GM18505 (cell line): ENCODE measurements at regions not wholly inside any gene's neighbourhood (a gene's known extent, or its start where the extent isn't known, plus 50 kb on each side); places are given as distances from the start of the nearest gene placed in this dataset.

ENCODE experiments used
- ATAC-seq: cut with Tn5 transposase; IDR thresholded peaks from one replicate; pipeline ENCODE4 v1.9.1; 2021; ENCODE audit not compliant: unreplicated experiment
- POLR2A ChIP-seq: IDR thresholded peaks from 4 replicates; pipeline ENCODE4 v1.6.1; 2011; ENCODE audit warnings: borderline replicate concordance; ENCODE audit not compliant: insufficient read depth, insufficient read length; ENCODE audit errors: extremely low read depth

DNA sequence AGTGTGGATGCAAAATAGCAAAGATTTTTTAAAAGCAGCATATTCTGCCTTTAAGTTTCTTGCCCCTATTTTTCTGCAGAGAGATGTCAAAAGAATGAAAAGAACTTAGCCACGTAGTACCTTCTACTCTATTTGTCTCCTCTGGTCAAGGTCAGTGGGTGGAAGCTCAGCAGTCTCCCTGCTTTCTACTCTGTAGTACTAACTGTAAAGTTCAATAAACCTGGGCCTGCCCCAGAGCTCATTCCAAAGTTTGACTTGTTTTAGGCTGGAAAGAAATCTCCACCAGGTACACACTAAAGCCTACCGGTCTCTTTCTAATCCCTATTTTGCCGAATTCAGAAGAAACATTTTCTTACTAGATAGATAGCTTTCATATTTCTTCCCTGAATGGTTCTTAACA, 247.9 kb upstream of the ARHGAP20 start:
- no peak for ATAC-seq
- no peak for TF ChIP-seq POLR2A

DNA sequence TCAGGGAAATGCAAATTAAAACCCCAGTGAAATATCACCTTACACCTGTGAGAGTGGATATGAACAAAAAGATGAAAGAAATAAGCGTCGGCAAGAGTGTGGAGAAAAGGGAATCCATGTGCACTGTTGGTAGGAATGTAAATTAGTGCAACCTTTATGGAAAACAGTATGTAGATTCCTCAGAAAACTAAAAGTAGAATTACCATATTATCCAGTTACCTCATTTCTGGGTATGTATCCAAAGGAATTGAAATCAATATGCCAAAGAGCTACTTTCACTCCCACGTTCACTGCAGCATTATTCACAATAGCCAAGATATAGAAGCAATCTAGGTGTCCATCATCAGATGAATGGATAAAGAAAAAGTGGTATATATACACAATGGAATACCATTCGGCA, 246.0 kb upstream of the ARHGAP20 start:
- ATAC-seq = no peak
- TF ChIP-seq POLR2A = no peak

DNA sequence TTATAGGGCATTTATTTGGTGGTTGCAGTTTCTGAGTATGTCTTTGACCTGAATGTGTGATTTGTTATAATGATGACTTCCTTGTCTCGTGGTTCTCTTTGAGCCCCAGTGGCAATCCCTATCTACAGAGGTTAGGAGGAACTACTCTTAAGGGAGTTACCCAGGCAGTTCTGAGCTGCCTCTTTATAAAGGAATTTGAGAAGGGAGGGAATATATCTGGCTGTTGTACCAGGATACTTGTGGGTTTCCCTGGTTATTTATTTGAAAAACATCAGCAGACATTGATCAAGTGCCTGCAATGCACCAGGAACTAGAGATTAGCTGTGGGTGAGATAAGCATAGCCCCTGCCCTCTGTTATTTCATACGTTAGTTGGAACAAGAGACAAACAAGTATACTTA, 243.5 kb upstream of the ARHGAP20 start:
- no peak for TF ChIP-seq POLR2A
- no peak for ATAC-seq

DNA sequence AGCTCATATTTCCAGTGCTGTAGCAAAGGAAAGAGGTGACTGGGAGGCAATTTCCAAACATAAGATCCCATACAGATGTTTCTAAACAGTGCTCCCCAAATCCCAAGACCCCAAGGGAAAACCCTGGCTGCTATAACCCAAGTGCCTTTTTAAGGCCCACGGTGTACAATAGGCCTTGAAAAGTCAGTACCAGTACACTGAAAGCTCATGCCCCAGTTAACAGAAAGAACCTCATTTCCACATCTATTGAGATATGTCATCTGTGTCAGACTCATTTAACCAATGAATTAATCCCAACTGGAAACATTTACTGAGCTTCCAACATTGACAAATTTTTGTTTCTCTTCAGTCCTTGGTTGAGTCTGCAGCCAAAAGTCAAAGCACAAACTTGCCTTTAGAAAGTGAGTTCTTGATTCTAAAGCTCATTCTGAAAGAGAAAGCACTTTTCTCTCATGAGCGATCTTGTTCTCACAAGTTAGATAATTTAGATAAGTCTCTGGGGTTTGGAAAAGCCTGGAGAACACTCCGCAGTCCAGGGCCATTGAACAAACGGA, 239.8 kb upstream of the ARHGAP20 start:
- no peak for ATAC-seq
- TF ChIP-seq POLR2A = no peak

DNA sequence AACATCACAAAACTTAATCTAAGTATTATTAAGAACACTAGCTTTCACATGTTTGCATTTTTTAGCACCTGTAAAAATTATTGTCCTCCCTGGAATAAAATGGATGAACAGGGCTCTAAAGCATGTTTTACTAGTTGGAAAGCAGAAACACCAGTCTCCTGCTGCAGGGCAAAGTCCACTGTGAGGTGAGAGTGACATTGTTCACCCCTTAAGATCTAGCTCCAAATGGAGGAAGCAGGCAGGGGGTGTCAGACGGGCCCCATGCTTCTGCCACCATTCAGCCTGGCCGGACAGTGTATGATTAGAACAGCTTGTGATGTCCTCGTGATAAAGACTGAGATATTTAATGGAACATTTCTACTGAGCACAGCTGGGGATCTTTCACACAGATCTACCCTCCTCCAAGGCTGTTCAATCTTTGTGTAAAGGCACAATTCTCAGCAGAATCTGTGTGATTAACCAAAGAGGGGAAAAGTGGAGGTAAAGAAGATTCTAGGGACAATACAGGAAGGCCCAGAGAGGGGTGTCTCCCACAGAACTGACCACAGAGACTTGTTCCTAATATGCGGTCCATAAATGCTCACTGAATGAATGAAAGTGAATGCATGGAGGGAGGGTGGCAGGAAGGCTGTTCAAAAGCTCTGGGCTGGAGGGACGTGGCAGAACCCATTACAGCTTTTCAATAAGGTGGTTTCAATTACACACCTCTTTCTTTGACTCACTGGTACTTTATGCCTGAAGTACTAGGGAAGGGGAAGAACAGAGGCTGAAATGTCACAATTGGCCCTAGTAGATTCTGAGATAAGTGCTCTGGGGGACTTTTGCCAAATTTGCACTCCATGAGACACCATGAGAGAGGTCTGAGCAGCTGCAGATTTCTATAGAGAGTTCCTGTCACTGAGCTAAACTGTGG, 239.1 kb upstream of the ARHGAP20 start:
- no peak for ATAC-seq
- TF ChIP-seq POLR2A = no peak

DNA sequence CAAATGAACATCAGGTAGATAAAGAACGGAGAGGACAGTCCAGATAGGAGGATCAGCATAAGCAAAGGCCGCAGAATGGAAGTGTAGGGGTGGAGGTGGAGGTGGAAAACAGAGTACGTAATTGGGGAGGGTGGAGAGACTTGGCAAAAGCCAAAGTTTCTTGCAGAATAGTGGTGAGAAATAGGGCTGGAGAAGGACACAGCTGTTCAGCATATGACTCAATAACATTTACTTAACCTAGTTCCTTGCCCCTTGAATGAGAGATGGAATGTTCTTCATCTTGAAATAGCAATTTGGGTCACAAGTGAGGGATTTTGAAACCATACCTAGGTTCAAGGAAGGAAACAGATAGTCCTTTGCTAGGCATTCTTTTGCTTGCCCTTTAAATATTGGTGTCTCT, 235.9 kb upstream of the ARHGAP20 start:
- no peak for TF ChIP-seq POLR2A
- ATAC-seq = no peak

DNA sequence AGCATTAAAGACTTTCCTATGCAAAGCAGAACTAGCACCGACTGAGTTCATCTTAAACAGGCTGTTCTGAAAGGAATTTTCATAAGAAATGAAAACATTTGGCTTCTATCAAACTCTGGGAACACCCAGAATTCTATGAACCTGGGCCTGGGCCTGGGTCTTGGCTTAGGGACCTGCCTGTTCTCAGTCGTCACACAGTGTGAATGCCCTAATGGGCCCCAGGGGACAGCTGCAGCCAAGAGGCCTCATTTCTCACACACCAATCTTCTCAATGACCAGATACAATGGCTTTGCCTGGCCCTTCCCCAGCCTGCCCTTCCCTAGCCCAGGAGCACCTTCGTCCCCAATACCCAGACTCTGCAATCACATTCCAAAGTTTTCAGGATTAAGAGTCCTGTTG, 234.9 kb upstream of the ARHGAP20 start:
- TF ChIP-seq POLR2A = no peak
- ATAC-seq = no peak

DNA sequence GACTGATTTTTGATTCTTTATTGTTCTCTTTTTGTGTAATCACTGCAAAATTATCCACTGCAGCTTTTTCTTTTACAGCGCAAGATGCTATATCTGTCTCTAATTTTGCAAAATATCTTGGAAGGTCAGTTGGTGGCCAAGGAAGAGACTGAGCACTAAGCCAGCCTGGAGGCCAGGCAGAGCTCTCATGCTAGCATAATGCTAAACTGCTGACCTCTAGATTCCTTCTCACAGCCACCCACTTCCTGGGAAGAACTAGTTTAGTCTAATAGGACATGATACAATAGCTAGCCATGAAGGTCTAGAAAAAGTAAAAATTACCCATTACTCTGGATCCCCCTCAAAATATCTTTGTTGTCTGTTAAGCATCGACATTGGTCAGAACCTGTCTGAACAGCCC, 227.2 kb upstream of the ARHGAP20 start:
- no peak for ATAC-seq
- TF ChIP-seq POLR2A = no peak

DNA sequence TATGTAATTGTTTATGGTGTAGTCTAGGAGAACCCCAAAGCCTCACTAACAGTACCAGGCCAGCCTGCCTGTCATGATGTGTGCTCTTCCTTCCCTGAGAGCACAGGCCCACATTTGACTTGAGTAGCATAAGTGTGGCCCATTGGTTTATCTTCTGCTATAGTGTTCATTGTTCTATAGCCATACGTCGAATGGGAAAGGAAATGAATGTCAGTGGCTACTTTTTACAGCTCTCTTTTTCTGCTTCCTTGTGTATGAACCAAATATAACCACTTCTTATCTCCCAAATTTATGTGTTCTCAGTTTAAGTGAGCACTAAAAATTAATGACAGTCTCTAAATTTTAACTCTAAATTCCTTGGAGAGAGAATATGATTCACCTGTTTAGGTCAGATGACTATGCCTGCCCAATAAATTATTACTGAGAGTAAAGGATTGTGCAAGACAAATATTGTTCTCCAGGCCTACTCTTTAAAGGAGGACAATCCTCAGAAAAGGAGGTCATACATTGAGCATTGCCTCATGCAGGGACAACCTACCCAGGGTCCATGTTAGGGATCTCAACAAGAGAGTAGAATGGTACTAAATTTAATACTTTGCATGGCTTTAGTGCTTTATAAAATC, 222.9 kb upstream of the ARHGAP20 start:
- no peak for TF ChIP-seq POLR2A
- no peak for ATAC-seq

DNA sequence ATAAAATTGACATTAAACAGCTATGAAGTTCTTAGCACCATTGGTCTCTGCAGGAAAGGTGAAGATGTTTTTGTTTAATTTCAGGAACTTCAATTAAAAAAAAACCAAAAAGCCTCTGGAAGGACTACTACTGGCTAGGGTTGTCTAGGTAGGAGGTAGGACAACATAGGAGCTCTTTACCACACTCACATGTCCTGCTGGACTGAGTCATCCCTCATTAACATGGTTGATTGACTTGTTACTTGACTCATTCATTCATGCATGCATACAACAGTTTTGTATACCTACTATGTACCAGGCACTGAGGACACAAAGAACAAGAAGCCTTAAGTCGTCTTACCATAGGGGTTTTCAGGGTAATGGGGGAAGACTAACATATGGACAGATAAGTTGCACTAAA, 216.9 kb upstream of the ARHGAP20 start:
- no peak for ATAC-seq
- no peak for TF ChIP-seq POLR2A

DNA sequence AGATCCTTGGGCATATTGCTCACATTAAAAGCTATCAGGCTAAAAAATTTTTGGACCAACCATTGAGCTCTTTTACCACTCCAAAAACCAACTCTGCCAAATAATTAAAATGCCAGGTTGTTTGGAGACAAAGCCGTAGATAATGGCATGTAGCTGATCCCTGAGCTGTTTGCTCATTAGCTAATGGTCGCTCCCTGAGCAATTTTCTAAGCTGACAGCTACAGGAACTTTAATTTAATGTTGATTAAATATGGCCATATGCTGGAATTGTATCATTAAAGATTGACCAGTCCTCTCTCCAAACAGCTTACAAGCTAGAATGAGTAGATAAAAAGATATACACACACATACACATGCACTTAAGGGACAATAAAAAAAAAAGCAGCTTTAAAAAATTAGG, 216.2 kb upstream of the ARHGAP20 start:
- no peak for TF ChIP-seq POLR2A
- ATAC-seq = no peak

DNA sequence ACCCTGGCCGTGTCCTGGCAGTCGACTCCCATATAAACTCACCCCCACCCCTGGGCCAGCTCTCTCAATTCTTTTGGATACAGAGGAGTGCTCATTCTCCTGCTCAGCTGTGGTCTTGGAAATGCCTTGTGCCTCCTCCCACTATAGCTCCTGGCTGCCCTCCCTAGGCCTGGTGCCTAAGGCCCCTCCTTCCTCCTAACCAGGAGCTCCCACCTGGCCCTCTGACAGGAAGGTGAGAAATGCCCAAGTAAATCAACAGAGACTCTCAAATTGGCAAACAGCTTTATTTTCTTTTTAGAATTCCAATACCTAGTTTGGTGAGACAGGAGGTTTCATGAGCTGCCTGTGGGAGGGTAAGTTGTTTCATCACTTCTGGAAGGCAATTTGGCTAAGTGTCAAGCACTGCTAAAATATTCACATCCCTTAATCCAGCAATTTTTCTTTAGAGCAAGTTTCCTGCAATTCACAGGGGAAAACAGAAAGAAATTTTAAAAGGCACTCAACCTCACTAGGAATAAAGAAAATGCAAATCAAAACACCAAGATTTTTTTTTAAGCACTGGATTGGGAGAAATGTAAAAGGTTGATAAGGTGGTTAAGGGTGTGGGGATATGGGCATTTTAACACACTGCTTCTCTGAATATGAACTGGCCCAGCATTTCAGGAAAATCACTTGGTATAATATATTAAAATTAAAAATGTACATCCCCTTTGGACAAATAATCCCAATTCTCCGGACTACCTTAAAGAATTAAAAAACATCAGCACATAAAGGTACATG, 209.7 kb upstream of the ARHGAP20 start:
- no peak for ATAC-seq
- TF ChIP-seq POLR2A = no peak

DNA sequence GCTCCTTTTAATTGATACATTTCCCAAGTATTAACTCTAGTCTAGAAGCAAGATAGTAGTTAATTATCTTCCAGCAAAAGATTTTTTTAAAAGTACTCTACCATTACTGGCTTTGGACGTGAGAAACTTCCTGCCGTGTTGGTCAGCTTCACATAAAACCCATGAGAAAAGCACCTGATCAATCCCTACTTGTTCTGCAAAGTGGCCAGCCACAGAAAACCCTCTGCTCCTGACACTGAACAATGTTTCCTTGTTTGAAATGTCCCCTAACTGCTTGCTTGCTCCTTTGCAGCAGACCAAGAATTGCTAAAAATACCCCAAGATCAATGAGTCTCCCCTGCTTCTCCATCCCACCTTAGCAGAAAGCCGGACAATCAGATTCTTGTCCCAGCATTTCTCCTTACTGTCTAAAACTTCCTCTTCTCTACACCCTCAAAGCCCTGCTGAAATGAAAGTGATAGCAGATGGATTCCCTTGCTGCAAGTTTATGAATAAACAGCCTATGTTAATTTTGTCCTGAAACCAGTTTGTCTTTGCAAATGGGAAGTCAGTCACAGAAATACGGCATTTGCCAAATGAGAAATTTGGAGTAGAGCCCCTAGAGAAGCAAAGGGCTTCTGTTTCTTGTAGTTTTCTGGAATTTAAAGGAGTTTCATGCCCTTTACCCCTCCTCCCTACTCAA, 207.1 kb upstream of the ARHGAP20 start:
- TF ChIP-seq POLR2A = no peak
- ATAC-seq = no peak

DNA sequence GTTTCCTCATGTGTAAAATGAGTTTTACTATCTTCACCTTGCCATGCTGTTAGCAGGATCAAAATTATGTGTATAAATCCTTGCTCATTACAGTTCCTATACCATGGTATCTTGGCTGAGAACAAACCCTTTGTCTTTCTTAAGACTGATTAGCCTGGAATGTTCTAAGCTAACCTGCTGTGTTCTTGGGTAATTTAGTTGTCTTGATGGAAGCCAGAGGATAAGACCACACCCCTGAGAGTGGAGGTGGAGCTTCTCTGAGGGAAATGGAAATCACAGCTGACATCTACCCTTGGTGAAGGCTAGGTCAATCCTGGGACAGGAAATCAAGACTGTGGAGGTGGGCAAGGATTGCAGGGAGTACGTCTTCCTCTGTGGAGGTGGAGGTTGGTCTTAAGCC, 206.1 kb upstream of the ARHGAP20 start:
- ATAC-seq = no peak
- TF ChIP-seq POLR2A = no peak

DNA sequence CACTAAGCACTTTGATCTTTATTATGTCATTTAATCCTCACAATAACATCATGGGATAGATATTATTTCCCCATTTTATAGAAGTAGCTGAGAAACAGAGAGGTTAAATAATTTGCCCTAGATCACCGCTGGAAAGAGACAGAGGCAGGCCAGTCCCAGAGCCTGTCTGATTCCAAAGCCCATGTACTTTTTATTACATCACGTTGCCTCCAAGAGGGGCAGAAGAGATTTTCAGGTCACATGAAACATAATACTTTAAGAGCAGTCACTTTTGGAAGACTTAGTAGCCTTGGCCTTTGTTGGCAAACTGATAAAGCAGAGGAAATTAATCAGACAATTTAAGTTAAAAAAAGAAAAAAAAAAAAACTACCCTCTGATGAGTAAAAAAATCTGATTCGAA, 200.2 kb upstream of the ARHGAP20 start:
- no peak for ATAC-seq
- TF ChIP-seq POLR2A = no peak
